ENCODE measurements at regions not wholly inside any gene's neighbourhood (a gene's known extent, or its start where the extent isn't known, plus 50 kb on each side); places are given as distances from the start of the nearest gene placed in this dataset.

DNA sequence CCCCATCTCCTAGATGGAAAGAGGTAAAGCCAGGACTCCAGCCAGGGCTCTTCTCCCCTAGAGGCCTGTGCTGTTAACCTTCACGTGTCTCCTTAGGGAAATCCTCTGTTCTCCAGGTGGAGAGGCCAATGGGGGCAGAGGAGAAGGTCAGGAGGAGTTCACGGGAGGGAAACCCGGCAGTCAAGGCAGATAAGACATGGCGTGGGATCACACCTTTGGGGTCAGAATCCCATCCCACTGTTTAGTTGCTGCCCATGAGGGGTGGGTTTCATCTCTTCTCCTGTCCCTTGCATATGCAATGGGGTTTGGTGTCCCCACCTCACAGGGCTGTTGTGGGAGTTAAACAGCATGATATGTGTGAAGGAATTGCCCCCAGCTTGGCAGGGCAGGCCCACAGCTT lies 469.7 kb downstream of the TBC1D22A start (continued):
- TF ChIP-seq, protein P1, sequence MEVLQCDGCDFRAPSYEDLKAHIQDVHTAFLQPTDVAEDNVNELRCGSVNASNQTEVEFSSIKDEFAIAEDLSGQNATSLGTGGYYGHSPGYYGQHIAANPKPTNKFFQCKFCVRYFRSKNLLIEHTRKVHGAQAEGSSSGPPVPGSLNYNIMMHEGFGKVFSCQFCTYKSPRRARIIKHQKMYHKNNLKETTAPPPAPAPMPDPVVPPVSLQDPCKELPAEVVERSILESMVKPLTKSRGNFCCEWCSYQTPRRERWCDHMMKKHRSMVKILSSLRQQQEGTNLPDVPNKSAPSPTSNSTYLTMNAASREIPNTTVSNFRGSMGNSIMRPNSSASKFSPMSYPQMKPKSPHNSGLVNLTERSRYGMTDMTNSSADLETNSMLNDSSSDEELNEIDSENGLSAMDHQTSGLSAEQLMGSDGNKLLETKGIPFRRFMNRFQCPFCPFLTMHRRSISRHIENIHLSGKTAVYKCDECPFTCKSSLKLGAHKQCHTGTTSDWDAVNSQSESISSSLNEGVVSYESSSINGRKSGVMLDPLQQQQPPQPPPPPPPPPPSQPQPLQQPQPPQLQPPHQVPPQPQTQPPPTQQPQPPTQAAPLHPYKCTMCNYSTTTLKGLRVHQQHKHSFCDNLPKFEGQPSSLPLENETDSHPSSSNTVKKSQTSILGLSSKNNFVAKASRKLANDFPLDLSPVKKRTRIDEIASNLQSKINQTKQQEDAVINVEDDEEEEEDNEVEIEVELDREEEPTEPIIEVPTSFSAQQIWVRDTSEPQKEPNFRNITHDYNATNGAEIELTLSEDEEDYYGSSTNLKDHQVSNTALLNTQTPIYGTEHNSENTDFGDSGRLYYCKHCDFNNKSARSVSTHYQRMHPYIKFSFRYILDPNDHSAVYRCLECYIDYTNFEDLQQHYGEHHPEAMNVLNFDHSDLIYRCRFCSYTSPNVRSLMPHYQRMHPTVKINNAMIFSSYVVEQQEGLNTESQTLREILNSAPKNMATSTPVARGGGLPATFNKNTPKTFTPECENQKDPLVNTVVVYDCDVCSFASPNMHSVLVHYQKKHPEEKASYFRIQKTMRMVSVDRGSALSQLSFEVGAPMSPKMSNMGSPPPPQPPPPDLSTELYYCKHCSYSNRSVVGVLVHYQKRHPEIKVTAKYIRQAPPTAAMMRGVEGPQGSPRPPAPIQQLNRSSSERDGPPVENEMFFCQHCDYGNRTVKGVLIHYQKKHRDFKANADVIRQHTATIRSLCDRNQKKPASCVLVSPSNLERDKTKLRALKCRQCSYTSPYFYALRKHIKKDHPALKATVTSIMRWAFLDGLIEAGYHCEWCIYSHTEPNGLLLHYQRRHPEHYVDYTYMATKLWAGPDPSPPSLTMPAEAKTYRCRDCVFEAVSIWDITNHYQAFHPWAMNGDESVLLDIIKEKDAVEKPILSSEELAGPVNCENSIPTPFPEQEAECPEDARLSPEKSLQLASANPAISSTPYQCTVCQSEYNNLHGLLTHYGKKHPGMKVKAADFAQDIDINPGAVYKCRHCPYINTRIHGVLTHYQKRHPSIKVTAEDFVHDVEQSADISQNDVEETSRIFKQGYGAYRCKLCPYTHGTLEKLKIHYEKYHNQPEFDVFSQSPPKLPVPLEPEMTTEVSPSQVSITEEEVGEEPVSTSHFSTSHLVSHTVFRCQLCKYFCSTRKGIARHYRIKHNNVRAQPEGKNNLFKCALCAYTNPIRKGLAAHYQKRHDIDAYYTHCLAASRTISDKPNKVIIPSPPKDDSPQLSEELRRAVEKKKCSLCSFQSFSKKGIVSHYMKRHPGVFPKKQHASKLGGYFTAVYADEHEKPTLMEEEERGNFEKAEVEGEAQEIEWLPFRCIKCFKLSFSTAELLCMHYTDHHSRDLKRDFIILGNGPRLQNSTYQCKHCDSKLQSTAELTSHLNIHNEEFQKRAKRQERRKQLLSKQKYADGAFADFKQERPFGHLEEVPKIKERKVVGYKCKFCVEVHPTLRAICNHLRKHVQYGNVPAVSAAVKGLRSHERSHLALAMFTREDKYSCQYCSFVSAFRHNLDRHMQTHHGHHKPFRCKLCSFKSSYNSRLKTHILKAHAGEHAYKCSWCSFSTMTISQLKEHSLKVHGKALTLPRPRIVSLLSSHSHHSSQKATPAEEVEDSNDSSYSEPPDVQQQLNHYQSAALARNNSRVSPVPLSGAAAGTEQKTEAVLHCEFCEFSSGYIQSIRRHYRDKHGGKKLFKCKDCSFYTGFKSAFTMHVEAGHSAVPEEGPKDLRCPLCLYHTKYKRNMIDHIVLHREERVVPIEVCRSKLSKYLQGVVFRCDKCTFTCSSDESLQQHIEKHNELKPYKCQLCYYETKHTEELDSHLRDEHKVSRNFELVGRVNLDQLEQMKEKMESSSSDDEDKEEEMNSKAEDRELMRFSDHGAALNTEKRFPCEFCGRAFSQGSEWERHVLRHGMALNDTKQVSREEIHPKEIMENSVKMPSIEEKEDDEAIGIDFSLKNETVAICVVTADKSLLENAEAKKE (CRISPR knock-in tag; IDR thresholded peaks at IDR 0.05), result no peak
- TF ChIP-seq EZH2 (IDR thresholded peaks at IDR 0.05; ENCODE audit: low read depth, unreplicated experiment), result no peak
- TF ChIP-seq, protein P2, sequence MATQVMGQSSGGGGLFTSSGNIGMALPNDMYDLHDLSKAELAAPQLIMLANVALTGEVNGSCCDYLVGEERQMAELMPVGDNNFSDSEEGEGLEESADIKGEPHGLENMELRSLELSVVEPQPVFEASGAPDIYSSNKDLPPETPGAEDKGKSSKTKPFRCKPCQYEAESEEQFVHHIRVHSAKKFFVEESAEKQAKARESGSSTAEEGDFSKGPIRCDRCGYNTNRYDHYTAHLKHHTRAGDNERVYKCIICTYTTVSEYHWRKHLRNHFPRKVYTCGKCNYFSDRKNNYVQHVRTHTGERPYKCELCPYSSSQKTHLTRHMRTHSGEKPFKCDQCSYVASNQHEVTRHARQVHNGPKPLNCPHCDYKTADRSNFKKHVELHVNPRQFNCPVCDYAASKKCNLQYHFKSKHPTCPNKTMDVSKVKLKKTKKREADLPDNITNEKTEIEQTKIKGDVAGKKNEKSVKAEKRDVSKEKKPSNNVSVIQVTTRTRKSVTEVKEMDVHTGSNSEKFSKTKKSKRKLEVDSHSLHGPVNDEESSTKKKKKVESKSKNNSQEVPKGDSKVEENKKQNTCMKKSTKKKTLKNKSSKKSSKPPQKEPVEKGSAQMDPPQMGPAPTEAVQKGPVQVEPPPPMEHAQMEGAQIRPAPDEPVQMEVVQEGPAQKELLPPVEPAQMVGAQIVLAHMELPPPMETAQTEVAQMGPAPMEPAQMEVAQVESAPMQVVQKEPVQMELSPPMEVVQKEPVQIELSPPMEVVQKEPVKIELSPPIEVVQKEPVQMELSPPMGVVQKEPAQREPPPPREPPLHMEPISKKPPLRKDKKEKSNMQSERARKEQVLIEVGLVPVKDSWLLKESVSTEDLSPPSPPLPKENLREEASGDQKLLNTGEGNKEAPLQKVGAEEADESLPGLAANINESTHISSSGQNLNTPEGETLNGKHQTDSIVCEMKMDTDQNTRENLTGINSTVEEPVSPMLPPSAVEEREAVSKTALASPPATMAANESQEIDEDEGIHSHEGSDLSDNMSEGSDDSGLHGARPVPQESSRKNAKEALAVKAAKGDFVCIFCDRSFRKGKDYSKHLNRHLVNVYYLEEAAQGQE (IDR thresholded peaks at IDR 0.05; ENCODE audit: unreplicated experiment), result no peak
- TF ChIP-seq EZH2phosphoT487 (IDR thresholded peaks at IDR 0.05; ENCODE audit: unreplicated experiment), result no peak
- TF ChIP-seq POLR2AphosphoS5 (IDR thresholded peaks at IDR 0.05; ENCODE audit: low read depth), result no peak
- no peak for TF ChIP-seq CREB1 (CRISPR knock-in tag; IDR thresholded peaks at IDR 0.05; ENCODE audit: low read depth)
- no peak for TF ChIP-seq STAT1 (IDR thresholded peaks at IDR 0.05; ENCODE audit: unreplicated experiment)
- no peak for TF ChIP-seq NANOG (IDR thresholded peaks at IDR 0.05; ENCODE audit: borderline replicate concordance)
- no peak for TF ChIP-seq ZNF331 (CRISPR knock-in tag; IDR thresholded peaks at IDR 0.05; ENCODE audit: low read depth)
- TF ChIP-seq, protein P3, sequence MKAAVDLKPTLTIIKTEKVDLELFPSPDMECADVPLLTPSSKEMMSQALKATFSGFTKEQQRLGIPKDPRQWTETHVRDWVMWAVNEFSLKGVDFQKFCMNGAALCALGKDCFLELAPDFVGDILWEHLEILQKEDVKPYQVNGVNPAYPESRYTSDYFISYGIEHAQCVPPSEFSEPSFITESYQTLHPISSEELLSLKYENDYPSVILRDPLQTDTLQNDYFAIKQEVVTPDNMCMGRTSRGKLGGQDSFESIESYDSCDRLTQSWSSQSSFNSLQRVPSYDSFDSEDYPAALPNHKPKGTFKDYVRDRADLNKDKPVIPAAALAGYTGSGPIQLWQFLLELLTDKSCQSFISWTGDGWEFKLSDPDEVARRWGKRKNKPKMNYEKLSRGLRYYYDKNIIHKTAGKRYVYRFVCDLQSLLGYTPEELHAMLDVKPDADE (IDR thresholded peaks at IDR 0.05), result no peak

Data from GM23338 (cell line).